HPDE6-E6E7 (cell line): ENCODE measurements at regions not wholly inside any gene's neighbourhood (a gene's known extent, or its start where the extent isn't known, plus 50 kb on each side); places are given as distances from the start of the nearest gene placed in this dataset.

Experiments used
- DNase-seq: peaks from one replicate; pipeline ENCODE4 v3.0.0; 2011; ENCODE audit warnings: missing footprints; ENCODE audit errors: extremely low spot score

DNA sequence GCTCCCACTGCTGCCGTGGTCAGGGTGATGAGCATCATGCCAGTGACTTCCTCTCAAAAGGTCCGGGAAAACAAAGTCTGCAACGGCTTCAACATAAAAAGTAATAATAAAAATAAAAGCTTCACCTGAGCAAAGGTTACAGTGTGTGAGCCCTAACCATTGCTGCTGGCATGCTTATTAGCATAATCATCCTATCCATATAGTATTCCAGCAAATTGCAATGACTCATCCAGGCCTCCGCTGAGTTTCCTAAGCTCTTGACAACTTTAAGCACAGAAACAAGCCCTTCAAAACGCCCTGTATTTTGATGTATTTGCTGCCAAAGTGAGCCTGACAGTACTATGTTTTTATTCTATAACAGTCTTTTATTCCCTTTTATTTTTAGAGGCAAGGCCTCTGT, 100.5 kb downstream of the AASDH start:
- no peak for DNase-seq

DNA sequence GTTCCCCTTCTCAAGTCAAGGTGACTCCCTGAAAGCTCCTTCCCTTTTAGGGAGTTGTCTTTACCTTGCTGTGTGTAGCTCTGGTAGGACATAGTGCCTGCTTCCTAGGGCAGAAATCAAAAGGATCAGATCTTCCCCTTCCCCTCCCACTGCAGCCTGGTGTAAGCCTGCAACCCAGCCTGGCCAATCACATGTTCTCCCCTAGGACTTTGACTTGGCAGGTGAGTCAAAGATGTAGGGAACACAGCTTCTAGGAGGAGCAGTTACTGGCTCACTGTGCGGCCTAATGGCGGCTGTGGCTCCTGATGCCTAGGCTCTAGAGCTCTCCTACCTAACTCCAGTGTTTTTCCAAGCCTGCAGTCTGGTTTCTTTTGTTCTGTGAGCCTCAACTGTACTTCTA, 103.9 kb downstream of the AASDH start:
- DNase-seq = no peak

DNA sequence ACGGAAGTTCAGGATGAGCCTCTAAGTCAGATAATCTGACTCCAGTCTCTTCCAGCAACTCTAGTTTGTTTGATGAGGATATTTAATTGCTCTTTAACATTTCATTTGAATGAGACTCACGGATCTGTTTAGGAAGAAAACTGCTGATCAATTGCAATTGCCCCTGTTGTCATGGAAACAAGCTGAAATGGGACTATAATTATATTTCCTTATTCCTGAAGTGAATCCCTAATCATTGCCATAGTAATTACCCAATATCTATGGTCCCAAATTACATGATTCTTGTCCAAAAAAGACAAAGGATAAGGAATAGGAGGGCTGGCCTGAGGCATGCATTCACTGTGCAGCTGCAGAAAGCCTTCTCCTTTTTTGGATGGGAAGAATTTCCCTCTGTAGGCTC, 105.3 kb downstream of the AASDH start:
- no peak for DNase-seq

DNA sequence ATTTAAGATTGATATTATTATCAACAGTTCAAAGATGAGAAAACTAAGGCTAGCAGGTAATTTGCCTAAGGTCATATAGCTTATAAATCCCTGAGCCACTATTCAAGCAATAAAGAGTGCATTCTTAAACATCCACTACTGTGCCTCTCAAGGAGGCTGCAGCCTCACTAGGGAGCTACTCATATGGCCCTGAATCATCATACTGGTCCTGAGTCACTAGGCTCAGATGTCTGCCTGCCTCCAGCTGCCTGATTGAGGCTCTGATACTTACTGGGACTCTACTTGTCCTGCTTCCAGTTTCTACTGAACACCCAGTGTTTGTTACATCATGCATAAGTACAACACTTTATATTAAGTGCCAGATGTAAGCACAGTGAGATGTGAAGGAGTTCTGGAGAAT, 110.7 kb downstream of the AASDH start:
- no peak for DNase-seq

DNA sequence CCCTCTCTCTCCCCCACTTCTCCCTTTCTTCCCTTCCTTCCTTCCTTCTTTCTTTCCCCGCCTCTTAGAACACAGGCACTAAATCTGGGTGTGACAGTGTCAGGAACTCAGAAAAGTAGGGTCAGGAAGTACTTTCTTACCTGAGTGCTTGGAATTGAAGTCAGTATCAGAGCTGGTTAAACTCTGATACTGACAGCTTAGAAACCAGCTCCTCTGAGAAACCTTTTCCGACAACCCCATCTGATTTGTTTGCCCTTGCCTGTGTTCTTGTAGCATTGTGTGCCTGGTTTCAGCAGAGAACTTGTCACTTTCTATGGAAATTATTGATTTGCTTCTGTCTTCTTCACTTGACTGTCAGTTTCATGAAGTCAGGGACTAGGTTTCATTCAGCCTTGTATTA, 113.9 kb downstream of the AASDH start:
- DNase-seq = no peak

DNA sequence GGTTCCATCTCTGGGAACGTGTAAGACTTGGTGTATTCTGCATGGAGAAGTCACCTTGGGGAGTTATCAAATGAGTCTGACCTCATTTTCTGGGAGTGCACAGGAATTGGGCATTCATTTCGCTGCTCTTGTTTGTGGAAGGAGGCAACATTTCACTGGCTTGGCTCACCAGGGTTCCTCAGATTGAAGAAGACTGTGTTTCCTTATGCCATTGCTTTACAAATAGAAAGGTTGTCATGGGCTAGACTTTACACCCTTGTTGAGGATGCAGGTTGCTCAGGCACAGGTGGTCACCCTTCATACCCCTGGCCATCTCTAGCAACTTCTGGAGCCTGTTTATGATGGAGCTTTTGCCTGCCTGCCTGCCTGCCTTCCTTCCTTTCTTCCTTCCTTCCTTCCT, 114.4 kb downstream of the AASDH start:
- no peak for DNase-seq

DNA sequence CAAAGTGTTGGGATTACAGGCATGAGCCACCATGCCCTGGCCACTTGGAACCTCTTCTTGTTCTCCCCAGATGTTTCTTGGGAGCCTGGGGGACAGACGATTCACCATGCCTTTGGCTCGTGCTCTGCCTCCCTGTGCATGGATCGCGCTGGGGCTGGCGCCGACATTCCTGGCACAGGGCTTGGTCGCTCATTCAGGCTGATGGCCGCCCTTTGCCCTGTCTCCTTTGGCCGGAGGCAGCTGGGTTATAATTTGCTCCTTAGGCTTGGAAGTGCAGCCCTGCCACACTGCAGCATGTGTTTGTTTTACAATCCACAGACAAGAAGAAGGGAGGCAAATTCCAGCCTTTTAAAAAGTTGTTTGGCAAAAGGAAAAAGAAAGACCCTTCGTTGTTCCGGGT, 115.3 kb downstream of the AASDH start:
- DNase-seq = no peak

DNA sequence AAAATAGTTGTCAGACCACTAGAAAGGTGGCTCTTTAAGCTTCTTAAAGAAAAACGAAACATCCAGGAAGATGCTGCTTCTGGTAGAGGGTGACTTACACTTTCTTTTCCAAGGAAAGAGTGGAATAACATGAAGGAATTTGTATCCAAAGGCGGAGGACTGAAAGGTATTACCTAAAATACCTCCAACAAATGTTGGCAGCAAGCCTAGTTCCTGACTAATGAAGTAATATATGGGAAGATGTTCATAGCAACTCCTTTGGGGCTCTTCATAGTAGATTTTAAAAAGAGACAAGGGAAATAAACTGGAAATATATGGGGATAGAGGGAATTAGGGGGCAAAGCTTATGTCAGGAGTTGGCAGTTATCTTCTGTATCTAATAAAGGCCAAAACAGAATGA, 116.2 kb downstream of the AASDH start:
- DNase-seq = no peak

DNA sequence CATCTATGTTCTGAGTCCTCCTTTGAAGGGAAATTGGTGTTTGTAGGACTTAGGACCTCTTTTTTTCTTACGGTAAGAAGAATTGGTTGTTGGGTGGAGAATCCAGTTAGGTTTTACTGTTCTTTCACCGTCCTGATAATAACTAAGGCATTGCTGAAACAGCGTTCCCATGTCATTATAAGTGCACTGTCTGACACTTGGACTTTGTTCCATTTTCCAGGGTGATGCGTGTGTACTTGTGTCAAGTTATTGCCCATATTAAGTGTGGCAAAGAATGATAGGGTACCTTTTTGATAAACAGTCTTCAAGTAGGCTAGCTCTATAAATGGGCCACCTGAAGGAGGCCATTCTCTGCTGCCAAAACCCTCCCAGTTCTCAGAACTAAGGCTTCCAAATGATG, 119.7 kb downstream of the AASDH start:
- DNase-seq = no peak

DNA sequence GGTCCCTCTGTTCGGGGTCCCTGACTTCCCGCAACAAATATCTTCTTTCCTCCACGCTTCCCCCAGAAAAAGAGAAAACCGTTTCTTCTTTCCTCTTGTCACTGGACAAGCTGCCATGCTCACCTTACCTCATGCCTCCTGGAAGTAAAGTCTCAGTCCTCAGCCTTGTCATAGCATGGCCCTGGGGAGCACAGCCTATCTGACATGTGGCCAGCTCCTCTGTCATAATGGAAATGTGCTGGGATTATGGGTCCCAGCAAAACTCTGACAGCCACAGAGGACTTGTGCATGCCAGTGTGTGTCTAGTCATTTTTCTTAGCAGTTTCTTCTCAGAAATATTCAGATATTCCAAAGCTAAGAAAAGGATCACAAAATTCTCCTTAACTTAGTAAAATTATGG, 122.4 kb downstream of the AASDH start:
- DNase-seq = no peak

DNA sequence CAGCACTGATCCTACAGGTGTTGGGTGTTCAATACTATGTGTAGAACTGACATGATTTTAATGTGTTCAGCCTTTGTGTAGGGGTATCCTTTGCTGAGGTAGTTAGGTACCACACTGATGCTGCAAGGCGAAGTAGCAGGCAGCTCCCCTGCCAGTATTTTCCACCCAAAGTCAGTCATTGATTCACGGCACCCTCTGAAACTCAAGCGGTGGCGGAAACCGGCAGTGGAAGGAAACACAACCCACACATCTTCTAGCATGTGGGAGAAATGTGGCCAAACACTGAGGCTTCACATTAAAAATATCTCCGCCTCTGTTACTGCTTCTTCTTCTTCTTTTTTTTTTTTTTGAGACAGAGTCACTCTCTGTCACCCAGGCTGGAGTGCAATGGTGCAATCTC, 126.3 kb downstream of the AASDH start:
- DNase-seq = no peak

DNA sequence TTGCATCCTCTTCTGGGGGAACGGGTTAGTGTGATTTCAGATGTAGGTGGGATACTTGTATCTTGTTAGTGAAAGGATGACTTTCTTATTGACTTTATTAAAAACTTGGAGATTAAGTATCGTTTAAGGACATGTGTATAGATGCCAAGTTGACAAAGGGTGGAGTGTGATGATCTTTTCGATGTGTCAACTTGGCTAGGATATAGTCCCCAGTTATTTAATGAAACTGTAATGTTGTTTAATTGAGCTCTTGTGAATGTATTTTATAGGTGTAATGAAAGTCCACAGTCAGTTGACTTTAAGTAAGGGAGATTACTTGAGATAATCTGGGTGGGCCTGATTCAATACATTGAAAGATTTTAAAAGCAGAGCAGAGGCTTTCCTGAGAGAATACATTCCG, 127.0 kb downstream of the AASDH start:
- no peak for DNase-seq

DNA sequence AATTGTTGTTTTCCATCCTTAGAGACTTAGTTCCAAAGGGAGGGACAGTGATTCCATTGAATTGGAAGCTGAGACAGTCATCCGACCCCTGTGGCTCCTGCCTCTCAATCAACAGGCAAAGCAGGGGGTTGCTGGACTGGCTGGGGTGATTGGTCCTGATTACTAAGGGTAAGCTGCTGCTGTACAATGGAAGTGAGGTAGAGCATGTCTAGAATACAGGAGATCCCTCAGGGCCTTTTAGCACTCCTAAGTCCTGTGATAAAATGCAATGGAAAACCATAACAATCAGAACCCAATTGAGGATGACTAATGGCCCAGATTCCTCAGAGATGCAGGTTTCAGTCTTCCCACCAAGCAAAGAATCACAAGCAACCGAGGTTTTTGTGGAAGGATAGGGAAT, 127.6 kb downstream of the AASDH start:
- DNase-seq = no peak

DNA sequence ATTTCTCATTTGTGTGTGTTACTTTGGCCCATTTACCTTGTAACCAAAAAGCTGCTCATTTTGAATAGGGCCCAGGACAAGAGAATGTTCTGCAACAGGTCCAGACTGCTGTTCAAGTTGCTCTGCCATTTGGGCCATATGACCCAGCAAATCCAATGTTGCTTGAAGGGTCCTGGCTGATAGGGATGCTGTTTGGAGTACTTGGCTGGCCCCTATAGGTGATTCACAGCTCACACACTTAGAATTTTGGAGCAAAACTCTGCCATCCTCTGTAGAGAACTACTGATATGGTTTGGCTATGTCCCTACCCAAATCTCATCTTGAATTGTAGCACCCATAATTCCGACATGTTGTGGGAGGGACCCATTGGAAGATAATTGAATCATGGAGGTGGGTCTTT, 131.5 kb downstream of the AASDH start:
- no peak for DNase-seq

DNA sequence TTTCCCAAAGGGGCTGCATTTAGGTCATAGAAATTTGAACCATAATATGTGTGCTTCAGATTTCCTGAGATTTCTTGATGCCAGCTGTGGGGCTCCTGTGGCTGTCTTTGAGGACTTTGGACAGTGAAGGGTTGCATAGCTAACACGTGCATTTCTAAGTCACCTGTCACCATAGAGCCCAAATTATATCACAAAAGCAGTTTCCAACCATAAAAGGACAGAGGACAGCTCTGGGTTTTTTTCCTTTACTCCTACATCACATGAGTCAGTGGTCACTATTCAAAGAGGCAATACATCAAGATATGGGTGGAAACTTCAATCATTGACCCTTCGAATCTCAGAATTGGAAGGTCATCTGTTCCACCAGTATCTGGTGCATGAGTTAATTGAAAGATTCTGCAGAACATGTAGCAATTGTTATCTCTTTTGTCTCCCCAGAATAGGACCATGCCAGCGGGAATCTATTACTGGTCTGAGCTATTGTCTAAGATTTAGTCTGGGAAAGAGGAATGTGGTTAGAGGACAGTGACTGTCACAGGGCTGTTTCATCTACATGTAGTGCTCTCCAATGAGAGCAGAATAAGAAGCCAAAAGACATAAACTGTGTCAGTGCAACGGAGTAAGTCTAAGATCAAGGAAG, 133.5 kb downstream of the AASDH start:
- no peak for DNase-seq

DNA sequence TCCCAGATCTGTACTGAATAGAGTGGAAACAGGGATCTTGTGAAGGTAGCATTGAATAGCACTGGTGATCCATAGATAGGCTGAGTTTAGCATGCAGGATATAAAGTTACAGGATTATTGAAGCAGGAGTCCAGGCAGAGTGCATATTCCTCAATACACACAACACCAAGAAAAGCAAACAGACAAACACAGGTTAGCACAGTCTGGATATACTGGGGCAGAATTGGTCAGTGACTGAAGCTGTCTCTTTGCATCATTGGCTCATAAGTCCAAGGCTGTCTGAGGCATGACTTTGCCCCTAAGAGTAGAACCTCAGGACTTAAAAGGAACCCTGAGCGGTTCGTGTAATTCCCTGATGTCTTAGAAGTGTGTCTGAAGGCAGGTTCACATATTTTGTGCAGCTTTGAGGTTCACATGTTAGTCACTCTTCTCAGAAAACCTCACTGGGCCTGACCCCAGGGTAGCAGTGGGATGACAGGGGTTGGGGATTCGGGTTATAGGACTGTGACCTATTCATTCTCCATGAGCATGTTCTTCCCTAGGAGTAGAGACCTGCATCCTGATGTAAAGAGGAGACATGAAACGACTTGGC, 134.6 kb downstream of the AASDH start:
- DNase-seq = no peak

DNA sequence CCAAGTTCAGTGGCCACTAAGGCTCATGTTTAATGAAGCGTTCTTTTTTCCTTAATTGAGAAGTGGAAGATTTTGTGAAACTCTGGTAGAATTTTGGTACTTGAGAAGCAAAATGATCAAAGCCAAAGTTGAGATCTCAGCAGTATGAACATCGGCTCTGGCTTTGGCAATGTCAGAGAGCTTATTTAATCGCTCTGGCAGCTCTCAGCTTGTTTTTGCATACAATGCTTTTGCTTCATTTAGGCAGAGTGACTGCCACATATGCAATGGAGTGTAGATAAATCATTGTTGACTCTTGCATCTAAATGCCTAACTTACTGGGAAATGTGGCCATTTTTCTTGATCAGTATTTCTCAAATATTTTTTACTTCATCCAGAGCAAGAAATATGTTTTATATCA, 135.7 kb downstream of the AASDH start:
- DNase-seq = no peak

DNA sequence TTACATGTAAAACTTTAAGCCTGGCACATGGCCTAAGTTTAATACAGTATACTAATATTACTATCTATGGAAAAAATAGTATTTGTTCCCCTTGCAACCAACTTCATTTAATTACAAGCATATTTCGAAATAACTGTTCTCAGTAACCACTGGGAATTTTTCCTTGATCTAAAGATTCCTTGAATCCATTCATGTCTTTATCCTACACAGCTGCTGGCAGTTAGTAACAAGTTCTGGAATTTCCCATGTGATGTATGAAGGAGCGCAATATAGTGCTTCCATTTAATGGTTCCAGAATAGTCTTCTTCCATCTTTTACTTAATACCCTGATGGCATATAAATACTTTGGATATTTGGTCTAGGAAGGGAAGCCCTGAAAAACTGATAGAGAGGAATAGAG, 136.5 kb downstream of the AASDH start:
- no peak for DNase-seq

DNA sequence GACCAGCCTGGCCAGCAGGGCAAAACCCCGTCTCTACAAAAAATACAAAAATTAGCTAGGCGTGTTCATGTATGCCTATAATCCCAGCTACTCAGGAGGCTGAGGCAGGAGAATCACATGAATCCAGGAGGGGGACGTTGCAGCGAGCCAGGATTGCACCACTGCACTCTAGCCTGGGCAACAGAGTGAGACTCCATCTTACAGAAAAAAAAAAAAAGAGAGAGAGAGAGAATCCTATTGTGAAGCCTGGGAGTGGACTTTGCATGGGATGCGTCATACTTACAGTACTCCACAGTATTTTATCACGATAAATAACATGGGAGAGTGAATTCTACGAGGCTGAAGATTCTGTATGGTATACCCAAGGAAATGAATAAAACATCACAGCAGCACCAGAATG, 139.6 kb downstream of the AASDH start:
- DNase-seq = no peak

DNA sequence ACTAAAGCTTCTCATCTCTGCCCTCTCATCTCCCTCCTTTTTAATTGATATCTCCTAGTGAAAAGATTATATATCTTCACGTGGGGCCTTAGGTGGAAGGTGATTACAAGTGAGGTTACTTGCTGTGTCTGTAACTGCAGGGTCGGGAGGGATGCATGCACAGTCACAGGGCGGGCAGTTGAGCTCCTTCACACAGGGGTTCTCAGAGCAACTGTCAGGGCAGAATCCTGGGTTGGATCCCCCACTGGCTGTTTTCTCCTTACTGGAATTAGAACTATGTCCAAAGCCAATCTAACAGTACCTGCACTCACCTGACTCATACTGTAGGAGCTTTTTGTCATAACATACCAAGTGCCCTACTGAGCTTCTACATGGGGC, 141.1 kb downstream of the AASDH start:
- DNase-seq = no peak

DNA sequence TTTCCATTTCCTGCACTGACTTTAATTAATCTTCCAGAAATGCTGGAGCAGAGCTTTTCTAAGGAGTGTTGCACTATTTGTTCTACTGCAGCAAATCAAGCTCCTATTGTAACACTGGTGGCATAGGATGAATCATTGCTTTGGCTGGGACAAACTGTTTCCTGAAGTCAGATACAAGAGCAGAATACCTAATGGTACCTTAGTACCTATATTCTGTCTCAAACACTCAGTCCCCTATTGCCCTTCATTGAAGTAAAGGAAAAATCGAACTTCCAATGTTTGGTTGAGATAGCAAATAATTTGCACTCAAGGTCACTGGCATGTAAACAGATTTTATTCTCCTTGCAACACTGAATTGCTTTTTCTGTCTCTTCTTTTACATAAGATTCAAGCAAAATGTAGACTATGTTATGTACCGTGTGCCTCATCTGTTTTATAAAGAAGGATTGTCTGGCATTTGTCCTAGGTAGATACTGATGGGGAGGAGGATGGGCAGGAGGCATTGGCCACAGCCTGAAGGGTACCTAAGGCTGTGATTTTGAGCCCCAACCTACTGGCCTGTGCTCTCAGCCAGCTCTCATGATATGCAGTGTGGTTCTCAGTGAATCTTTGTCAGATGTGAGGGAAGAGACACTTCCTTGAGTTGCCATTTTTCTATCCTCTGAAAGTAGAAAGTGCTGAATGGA, 141.6 kb downstream of the AASDH start:
- no peak for DNase-seq

DNA sequence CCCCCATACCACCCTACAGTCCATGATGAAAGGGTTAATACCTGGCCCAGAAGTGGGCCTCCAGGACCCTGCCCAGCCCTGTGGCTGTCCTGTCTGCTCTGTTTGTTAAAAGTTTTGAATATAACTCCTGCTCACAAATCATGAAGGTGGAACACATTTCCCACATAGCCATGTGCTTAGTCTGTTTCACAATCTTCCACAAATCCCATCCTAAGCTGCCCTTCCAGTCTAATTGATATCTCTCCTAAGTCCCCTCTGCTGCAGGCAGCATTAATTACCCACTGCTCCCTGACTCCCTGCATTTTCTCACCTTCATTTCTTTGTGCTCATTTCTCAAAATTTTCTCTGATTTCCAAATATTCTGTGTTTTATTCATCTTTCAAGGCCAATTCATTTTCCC, 142.6 kb downstream of the AASDH start:
- DNase-seq = no peak

DNA sequence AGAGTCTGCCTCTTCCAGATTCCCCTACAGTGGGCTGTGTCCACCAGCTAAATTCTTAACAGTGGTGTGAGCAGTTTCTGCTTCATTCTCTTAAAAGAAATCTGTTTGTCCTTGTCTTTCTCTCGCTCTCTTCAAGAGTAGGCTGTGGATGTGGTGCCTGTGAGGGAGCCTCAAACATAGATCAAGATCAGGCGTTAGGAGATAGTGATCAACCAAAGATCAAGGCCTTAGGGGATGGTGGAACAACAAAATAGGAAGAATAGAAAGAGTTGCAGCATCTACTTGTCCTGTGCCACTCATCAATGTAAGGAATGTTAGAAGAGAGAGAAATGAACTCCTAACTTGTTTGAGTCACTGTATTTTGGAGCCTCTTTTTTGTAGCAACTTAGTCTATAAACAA, 144.2 kb downstream of the AASDH start:
- DNase-seq = no peak

DNA sequence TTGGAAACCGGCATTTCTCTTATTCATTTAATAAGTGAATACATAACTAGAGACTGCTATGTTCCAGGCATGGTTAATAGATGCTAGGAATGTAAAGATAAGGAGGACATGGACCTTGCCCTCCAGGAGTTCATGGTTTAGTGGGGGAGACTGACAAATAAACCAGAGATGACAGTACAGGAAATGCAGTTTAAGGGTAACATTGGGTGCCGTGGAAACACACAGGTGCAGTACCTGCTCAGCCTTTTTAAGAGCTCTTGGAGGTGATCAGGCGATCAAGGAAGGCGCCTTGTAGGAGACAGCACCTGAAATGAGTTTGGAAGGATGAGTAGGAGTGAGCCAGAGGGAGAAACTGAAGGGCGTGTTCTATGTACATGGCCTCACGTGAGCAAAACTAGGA, 145.8 kb downstream of the AASDH start:
- no peak for DNase-seq
